CD4-positive, alpha-beta T cell treated with Interleukin-4 for 4 hours (primary cell): ENCODE measurements at regions not wholly inside any gene's neighbourhood (a gene's known extent, or its start where the extent isn't known, plus 50 kb on each side); places are given as distances from the start of the nearest gene placed in this dataset.

ENCODE experiments used
- DNase-seq: peaks from one replicate; pipeline ENCODE4 v3.0.0-alpha.2; 2020

GRCh38 chr6:127015858-127016257, 102.6 kb upstream of the RSPO3 start:
- no peak for DNase-seq

GRCh38 chr6:127019828-127020227, 98.6 kb upstream of the RSPO3 start:
- DNase-seq = no peak

GRCh38 chr6:127022302-127022701, 96.2 kb upstream of the RSPO3 start:
- DNase-seq = no peak

GRCh38 chr6:127023001-127023778, 95.3 kb upstream of the RSPO3 start:
- DNase-seq = no peak

GRCh38 chr6:127026247-127026646, 92.2 kb upstream of the RSPO3 start:
- DNase-seq = no peak

- no peak for DNase-seq
Measured at GRCh38 chr6:127030111-127030510, 88.4 kb upstream of the RSPO3 start.

GRCh38 chr6:127030836-127031235, 87.6 kb upstream of the RSPO3 start:
- no peak for DNase-seq

- DNase-seq = no peak
Measured at GRCh38 chr6:127031511-127031910, 87.0 kb upstream of the RSPO3 start.

GRCh38 chr6:127032971-127033370, 85.5 kb upstream of the RSPO3 start:
- no peak for DNase-seq

- DNase-seq = no peak
Measured at GRCh38 chr6:127051571-127052260, 66.8 kb upstream of the RSPO3 start.

- no peak for DNase-seq
Measured at GRCh38 chr6:127053032-127053874, 65.2 kb upstream of the RSPO3 start.

GRCh38 chr6:127053875-127054235, 64.6 kb upstream of the RSPO3 start:
- DNase-seq = no peak

GRCh38 chr6:127058027-127058426, 60.4 kb upstream of the RSPO3 start:
- no peak for DNase-seq

- DNase-seq = no peak
Measured at GRCh38 chr6:127058936-127059335, 59.5 kb upstream of the RSPO3 start.
